NCI-H82 treated with DMSO at 0.1 percent for 48 hours (cell line): ENCODE measurements at regions not wholly inside any gene's neighbourhood (a gene's known extent, or its start where the extent isn't known, plus 50 kb on each side); places are given as distances from the start of the nearest gene placed in this dataset.

ENCODE experiments used
- DNase-seq: peaks from one replicate; lab custom pipeline; 2025; ENCODE audit not compliant: unreplicated experiment; lab: John Stamatoyannopoulos, UW

DNA sequence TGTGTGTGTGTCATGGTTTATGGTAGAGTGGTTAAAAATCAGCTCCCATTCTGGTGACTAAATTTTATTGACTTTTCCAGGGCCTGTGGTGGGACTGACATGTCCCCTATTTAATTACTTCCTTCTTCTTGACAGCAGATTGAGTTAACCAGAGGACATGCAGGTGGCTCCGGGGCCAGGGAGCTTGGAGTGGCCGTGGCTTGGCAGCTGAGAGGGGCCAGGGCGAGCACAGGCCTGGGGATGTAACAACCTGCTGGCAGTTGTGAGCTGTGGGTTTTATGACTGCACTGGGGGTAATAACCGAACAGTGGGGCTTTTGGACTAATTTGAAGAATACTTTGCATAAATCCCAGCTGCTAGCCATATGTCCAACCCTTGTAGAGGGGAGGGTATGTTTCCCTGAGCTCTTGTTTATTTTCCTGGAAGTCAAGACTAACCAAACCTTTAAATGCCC is 186.0 kb downstream of the MID1IP1 start:
- DNase-seq: peak; percentile 25

GRCh38 chrX:38988301-38988700 is 187.0 kb downstream of the MID1IP1 start:
- no peak for DNase-seq

- DNase-seq: no peak
These were observed 187.8 kb downstream of the MID1IP1 start for GRCh38 chrX:38989076-38989475.

DNA sequence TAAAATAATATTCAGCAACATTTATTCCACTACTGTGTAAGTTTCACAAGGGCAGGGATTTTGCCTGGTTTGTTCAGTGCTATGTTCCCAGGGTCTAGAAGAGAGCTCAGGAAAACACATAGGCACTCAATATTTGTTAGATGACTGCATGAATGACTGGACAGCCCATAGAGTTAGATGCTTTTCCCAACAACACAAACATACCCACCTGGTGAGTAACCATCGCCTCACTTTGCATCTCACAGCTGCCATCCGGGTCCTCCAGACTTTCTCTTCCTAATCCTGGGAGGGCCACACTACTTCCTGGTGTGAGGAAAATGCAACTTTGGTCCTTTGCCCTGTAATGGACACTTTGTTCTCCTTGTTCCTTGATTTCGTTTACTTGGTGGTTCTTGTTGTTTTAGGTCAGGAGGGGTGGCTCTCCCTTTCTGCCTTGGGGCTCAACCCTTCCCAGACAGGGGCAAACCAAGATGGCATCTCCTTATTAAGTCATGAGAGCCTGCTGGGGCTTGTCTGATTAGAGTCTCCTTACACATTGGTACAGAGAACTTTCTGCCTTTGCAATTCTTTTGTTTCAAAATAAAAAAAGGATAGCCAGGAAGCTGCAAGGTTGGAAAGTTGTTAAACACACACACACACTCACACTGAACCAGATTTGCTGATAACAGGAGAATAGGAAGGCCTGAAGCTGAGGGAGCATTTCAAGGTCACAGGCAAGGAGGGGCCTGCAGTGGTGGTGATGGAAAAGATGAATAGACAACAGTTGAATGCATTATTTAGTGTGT is 190.6 kb downstream of the MID1IP1 start:
- DNase-seq: no peak

GRCh38 chrX:38992441-38993096 is 191.3 kb downstream of the MID1IP1 start:
- DNase-seq: no peak

DNA sequence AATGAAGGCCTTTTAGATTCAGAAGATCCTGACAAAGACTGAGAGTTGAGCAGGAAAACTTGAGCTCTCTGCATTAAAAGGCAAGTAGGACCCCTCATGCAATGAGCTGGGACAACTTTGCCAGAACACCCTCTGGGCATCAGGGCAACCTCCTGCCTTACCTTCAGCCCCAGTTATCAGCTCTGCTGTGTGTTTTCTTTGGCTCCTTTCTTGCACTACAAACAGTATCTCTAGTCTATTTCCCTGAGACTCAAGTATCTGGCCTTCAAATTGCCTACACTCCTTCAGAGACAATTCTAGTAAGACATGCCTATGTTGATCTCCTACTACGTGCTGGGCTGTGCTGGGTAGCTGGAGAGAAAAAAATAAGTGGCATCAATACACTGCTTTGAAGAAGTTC is 192.2 kb downstream of the MID1IP1 start:
- DNase-seq: no peak

DNA sequence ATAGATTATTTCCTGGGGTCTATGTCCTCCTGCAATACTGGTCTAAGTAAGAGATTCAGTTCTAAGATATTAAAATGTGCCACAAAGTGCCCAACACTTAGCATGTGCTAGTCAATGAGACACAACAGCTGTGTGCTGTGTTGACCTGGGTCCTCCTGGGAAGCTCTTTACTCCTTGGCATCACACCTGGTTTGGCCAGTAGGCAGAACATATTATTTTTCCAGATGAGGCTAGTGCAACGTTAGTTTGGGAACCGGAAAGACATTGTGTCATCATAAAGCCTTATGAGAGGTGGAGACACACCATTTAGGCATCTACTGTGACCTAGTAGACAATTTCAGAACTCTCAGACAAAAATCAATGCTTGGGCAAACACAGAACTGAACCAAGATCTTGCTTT is 197.8 kb downstream of the MID1IP1 start:
- no peak for DNase-seq

GRCh38 chrX:38999967-39000745 is 198.9 kb downstream of the MID1IP1 start:
- peak; percentile 63 for DNase-seq

DNA sequence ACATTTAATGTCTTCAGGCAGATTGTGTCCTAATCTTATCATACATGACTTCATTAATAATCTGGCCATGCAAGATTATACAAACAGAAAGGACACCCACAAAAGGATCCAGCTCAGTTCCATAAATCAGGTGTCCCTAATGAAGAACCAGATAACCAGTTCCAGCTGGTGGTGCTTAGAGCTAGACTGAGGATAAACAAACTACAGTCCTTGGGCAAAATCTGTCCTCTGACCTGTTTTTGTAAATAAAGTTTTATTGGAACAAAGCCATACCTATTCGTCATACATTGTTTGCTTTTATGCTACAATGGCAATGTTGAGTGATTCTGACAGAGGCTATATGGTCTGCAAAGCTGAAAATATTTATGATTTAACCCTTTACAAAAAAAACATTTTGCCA is 199.5 kb downstream of the MID1IP1 start:
- DNase-seq: peak; percentile 63

DNA sequence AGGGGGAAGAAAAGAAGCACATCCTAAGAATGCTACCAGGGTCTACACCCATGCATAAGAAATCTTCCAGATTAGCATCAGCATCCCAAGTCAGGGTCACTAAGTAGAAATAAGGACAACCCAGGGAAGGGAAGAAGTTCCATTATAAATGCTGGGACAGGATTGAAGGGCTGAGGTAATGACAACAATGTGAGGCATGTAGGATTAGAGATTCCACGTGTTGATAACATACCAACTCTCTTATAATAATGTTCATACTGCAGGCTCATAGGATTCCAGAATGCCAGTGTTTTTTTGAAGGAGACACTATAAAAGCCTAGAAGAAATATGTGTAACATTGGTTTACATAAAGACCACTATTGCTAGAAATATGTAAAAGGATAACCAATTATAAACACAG is 201.2 kb downstream of the MID1IP1 start:
- DNase-seq: no peak

GRCh38 chrX:39008549-39008948 is 207.3 kb downstream of the MID1IP1 start:
- no peak for DNase-seq

GRCh38 chrX:39011454-39012221 is 210.4 kb downstream of the MID1IP1 start:
- no peak for DNase-seq

DNA sequence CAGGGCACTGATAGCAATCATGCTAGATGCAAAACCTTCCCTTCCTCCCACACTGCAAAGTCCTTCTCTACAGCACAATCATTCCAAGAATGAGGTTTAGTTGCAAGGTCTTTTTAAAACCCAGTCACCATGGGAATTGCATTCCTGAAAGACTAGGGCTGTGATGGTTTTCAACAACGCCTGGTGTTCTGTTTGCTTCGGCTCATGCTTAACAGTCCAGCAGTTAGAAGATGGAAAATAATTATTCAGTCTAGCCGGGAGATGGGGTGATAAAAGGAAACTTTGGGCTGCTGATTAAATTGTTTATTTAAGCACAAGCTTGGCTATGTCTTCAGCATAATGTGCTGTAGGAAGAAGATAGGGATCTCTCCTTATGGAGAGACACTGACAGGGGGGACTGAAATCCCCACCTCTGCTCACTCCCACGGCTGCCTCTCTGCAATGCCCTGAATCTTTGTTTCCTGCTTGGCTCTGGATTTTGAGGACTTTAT is 211.4 kb downstream of the MID1IP1 start:
- DNase-seq: no peak

DNA sequence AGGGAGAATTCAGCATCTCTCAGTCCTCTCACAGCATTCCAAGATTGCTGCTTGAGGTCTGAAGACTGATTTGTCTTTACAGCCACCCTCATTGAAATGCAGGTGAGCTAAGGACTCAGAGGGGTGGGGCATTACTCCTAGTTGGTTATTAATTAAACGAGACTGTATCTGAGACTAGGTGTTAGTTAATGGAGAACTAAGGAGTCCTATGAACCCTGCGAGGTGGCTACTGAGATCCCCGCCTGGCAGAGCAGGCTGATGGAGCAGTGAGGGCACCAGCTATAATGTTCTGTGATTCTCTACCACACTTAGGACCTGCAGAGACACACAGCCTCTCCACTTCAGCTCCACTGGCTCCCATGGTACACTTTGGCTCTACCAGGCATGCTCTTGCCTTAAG is 215.3 kb downstream of the MID1IP1 start:
- no peak for DNase-seq

- no peak for DNase-seq
These were observed 215.8 kb downstream of the MID1IP1 start for GRCh38 chrX:39017077-39017476.

- no peak for DNase-seq
These were observed 216.5 kb downstream of the MID1IP1 start for GRCh38 chrX:39017716-39018115.

GRCh38 chrX:39018541-39018940 is 217.3 kb downstream of the MID1IP1 start:
- no peak for DNase-seq

DNA sequence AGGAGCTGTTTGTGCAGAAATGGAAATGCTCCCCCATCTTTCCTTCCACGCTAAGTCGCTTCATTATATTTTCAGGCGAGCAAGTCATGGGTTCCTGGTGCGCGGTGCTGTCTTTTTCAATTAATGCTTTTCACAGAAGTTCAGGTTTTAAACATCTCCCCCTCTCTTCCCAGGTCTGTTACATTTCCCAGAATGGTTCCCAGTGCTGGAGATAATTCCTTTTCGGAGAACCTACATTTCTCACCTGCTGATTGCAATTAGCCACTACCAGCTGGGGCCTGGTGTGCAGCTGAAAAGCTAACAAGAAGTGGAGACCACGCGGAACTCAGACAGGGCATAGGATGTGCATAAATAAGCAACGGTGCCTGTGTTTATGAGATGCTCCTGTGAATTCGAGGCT is 217.8 kb downstream of the MID1IP1 start:
- DNase-seq: no peak

- DNase-seq: no peak
These were observed 218.9 kb downstream of the MID1IP1 start for GRCh38 chrX:39020051-39020669.

DNA sequence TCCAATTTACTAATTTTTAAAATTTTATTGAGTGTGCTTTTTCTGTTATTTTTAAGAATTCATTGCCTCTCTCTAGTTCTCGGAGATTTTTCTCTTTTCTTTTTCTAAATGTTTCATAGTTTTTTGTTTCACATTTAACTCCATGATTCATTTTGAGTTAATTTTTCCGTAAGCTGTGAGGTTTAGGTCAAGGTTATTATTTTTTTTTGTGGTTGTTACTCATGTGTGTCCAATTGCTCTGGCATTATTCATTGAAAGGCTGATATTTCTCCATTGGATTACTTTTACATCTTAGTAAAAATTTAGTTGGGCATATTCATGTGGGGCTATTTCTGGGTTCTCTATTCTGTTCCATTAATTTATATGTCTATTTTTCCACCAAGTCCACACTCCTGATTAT is 220.8 kb downstream of the MID1IP1 start:
- no peak for DNase-seq
